Dermis microvascular lymphatic vessel endothelial cell (primary cell): ENCODE measurements at regions not wholly inside any gene's neighbourhood (a gene's known extent, or its start where the extent isn't known, plus 50 kb on each side); places are given as distances from the start of the nearest gene placed in this dataset.

Experiments used
- DNase-seq, 2 donors: peaks; one replicate each; pipeline versions ENCODE4 v3.0.0 to v3.0.0-alpha.2; 2010; ENCODE audit warnings: low read depth in 2 of 2

DNA sequence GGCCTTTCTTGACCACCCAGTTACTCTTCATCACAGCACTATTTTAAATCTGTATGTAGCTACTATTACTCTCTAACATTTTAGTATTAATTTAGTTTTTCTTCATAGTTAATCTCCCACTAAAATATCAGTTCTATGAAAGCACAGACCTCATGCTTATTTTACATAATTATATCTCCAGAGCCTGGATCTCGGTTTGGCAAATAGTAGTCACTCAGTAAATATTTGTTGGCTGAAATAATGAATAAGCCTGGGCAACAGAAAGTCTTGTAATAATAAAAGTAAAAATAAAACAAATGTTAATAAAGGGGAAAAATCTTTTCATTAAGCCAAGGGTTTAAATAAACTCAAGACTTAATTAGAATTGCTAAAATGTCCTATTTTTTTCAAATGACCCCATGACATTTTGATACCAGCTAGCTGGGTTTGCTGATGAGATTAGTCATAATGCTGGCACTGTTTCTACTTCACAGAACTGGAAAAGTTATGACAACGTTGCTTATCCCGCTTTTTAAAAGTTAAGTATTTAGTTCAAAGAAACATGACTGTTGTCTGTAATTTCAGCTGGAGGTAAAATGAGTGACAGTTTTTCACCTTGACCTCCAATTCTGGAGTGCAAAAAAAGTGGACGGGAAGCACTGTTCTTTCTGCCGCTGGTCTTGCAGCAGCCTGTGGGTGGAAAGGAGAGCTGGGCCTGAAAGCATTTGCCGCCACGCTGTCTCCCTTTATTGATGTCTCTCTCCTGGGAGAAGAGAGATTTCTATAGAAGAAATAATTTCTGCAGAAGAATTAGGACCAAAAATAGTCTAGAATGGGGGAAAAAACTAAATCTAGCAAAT lies 85.2 kb upstream of the SPATA13 start:
- DNase-seq, result peak in 1 of 2 donors; percentile 11

DNA sequence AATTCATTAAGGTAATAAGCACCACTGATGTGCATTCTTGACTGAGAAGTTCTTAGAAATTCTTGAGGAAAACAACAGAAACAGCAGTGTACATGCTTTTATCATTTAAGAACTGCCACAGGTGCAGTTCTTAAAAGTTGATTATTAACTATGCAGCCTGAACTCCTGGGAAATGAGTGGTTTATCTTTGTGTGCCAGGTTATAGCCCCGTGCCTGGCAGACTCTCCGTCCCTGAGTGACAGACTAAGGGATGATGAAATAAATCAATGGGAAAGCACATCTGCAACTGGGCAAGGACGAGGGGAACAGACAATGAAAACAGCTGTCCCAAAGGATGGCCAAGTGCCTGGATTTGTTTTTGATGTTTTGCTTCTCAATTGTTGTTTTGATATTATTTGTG lies 84.4 kb upstream of the SPATA13 start:
- DNase-seq, result peak in 1 of 2 donors; percentile 7

DNA sequence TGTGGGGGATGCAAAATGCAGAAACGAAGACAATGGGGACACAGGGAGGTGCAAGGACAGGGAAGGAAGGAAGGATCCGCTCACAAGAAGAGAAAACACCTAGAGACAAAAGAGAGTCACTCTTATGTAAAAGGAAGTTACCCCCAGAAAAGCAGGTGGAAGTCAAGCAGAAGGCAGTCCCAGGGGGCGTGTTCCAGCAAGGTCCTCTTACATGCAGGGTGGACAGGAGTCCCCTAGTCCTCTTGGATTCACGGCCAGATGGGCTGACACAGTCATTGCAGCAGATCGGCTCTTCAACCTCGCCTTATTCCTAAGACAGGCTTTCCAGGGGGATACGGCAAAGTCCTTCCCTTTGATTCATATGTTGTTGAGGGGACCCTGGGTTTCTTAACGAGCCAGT lies 83.9 kb upstream of the SPATA13 start:
- no peak for DNase-seq

DNA sequence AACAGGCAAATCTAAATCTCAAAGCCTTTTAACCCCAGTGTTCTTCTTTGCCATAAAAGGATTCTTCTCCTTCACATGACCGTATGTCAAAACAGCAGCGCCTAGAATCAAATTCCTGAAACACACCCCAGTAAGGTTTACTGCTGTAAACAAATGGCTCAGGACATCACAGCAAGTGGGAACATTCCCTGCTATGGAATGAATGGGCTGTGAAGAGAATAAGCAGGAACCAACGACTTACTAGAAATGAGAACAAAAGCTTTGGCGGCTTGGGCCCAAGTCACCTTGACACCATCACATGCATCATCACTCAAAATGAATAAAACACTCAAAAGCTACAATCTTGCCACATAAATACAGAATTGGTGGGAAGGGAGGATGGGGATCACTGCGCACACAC lies 80.4 kb upstream of the SPATA13 start:
- no peak for DNase-seq

DNA sequence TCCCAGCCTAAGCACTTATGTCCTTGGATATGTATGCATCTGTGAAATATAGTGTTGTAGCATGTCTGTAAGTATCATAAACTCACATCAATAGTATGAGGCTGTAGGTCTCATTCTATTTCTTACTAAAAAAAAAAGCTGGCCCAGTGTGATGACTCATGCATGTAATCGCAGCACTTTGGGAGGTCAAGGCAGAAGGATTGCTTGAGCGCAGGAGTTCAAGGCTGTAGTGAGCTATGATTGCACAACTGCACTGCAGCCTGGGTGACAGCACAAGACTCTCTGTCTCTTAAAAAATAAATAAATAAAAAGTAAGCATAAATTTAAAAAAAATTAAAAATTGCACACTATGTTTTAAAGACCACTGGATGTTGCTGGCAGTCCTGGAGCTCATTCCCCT lies 79.1 kb upstream of the SPATA13 start:
- DNase-seq, result no peak

DNA sequence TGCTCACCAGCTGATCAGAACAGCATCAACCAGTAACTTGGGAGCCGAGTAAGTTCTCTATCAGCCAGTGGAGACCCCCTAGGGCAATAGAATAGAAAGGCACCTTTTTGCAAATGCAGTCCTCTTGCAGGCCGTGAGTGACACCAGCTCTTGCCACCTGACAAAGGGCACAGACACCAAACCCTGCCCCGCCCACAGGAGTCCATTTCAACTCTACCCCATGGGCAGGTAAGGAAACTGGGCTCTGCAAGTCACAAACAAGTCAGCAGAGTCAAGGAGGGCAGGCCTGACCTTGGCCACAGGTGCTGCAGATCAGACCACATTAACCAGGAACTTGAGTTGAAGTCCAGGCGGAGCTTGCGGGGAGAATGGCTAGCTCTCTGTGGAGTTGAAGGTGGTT lies 77.4 kb upstream of the SPATA13 start:
- no peak for DNase-seq

DNA sequence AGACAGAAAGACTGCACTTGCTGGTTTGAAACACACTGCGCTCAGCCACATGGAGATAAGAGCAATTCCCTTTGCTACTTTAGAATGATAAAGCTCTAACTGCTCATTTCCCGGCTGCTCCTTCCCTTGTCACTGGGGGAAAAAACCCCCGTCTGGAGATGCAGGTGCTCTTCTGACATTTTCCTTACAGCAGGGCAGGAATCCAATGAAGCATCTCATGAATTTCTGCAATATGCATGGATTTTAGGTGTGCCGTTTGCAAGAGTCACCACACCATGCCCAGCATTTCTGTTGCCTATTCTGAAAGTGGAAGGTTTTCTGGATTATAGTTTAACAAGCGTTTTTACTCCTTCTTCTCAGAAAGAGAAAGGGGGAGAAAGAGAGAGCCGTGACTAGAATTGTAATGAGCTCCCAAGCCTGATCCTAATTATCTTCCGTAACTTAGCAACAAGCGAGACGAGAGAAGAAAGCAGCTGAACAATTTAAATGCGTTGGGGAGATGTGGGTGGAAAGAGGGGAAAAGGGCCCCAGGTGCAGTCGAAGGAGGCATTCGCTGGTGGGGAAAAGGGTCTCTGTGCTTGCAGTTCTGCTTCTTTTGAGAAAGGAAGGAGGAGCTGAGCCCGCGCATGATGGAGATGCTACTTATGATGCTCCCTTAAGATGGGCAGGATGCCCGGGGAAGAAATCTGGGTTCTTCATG lies 76.6 kb upstream of the SPATA13 start:
- no peak for DNase-seq

DNA sequence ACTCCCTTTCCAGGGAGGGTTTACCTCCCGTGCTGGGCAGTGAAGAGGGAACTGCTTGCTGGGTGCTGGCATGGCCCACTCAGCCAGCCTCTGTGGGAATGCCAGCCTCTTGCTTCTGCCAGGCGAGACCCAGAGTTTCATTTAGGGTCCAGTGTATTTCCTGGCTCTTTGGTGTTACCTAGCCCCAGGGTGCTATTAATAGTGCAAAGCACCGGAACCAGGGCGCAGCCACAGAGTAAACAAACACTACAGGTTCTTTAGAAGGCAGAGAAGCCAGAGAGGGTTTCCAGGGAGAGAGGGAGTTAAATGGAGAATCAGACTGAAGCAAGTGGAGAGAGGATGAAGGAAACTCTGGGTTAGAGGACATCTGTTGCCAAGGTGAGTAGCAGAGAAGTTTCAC lies 74.9 kb upstream of the SPATA13 start:
- DNase-seq, result no peak

DNA sequence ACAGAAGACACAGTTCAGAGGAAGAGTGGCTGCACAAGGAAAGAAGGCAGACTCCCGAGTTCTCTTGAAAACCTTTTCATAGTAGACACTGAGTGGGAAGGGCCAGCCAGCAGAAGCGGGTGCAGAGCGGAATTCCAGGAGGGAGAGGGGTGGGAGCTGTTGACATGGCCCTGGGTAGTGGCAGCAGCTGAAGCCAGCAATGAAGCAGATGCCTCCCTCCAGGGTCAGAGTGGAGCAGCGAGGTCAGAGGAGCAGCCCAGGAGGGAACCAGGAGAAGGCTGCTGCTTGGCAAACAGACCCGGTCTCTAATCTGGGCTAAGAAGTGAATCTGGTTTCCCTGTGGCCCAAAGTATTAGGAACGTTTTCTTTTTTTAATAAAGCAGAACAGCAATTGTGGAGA lies 73.9 kb upstream of the SPATA13 start:
- DNase-seq, result no peak

DNA sequence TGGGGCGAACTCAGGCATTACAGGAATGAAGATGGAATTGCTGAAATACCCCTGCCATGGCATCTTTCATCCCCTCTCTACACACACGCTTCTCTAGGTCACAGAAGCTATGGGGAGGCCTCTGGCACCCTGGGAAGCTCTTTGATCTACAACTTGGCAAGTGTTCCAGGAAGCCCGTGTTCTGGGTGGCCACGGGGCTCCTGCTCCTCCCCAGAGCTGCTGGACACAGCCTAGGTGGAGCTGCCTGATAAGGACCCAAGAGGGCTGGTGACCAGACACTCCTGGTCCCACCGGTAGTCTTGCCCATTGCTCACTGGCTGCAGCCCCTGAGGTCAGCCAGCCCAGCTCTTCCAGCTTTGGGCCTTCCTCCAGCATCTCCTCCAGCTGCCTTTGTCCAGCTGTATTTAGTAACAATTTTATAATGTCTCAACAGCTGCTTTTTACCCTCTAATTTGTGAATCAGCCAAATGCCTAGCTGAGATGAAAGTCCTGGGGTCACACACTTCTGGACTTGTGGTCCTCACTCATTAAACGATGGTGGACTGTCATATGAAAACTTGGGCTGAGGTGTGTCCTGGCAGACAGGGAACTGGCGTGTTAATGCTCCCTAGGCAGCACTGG lies 72.8 kb upstream of the SPATA13 start:
- DNase-seq, result no peak

DNA sequence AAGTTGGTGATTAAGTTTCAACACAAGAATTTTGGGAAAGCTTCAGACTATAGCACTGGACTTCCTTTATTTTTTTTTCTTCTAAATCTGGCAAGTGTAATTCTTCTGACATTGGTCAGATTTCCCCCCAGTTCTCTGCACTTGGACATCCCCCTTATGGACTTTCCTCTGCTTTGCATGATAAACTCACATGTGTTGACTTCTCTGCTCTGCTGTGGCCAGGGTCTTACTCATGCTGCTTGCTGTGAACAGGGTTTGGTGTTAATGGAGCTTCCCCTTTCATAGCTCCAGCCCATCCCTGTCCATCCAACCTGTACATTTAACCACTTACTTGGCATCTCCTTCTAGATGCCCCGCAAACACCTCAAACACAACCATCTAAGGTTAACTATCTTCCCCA lies 70.5 kb upstream of the SPATA13 start:
- DNase-seq, result no peak

DNA sequence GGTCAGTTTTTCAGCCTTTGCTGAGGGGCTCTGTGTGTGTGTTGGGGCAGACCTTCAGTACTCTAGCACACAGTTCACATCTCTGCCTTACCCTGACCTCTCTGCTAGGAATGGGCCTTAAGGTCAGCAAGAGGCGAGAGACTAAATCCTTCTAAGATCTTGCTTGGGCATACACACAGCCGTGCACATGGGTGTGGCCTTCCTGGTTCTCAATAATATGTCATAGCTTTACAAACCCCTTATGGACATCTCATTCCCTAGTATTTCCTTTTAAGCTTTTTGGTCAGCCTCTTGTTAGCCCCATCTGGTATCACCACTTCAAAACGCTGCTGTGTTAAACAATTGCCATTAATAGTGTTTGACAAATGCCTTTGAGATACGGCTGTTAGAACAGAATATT lies 69.4 kb upstream of the SPATA13 start:
- DNase-seq, result no peak

DNA sequence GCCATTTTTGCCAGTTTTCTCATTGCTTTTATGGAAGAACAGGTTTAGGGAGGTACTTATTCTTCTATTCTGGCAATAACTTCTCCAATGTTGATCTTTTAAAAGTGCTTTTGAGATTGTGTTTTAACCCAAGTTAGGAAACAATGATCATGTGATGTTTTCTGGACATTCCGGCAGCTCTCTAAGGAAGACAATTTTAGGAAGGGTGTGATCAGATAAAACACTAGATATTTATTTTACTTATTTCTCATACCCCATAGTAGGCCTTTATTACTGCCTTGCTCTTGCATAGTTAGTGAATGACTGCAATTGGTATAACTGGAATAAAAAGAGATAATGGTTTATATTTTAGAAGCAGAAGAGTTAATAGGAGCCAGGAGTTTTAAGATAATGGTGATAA lies 68.4 kb upstream of the SPATA13 start:
- DNase-seq, result no peak

DNA sequence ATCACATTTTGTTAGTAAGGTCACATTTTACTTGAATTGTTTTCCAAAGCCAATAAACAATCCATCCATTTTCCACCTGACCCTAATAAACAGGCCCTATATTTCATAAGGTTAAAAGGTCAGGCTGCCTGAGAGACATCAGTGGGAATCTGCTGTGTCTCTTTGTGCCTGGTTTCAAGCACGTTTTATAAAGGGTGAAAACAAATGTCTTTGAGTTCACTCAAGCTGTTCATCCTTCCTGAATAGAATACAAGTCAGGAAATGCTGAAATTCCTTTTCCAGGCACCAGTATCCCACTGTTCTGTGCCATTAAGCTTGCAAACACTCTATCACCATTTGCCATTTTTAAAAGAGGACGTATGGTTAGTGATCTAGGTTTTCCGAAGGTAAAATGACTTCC lies 67.5 kb upstream of the SPATA13 start:
- DNase-seq, result no peak

DNA sequence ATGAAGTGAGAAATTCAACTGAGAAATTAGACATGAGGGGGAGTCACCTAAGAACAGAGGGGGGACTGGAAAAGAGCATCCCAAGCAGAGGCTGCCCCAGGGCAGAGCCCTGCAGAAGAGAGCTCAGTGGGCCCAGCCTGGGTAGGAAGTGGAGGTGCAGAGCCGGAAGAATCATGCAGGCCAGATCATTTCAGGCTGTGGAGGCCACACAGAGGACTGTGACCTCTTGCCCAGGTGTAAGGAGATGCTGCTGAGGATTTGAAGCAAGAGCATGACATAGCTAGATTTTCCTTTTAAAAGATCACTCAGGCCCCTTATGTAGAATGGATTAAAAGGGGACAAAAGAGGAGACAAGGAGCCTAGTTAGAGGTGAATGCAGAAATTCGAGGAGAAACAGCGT lies 63.9 kb upstream of the SPATA13 start:
- no peak for DNase-seq

DNA sequence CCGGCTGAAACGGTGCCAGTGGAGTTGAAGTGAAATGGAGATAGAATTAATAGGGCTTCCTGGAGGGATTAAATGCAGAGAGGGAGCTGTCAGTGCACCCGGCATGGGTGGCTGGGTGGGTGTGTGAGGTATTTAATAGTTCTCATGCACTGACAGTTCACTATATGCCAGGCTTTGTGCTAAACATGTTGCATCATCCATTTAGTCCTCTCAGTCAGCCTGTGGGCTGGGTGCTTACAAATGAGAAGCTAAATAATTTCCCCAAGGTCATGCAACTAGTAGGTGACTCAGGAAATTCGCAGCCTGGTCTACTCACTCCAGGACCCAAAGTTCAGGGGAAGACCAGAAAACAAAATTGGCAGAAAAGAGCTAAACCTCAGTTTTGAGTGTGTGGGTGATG lies 63.5 kb upstream of the SPATA13 start:
- DNase-seq, result no peak

DNA sequence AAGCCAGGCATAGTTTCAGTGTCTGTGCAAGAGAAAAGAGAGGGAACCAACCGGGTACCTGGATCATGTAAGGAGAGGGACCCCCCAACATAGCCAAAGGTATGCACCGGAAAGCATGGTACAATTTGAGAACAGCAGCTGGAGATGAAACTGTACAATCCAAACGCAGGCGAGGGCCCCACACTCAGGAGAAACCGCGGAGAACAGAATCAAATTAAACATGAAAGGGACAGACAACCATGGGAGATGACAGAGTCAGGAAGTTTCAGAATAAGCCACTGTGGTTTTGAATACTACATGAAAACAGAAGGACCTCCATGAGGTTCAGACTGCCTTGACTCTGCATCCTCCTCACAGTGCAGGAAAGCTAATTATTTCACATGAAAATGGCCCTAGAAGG lies 62.9 kb upstream of the SPATA13 start:
- DNase-seq, result no peak

DNA sequence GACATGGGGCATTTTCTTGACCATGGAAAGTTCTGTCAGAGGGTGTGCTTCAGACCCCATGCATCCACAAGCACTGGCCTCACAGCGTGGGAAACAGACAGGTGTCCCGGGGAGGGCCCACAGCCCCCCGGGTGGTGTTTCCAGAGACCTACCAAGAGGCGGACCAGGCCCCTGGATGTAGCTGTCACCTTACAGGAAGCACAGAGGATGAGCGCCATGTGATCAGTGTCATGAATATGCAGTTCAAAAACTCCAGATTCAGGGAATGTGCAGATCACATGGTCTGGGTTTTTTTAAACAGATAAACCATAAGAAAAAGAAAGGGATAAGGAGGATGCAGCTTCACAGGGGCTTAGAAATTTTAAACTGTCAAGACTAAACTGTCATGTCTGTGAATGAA lies 61.0 kb upstream of the SPATA13 start:
- no peak for DNase-seq

DNA sequence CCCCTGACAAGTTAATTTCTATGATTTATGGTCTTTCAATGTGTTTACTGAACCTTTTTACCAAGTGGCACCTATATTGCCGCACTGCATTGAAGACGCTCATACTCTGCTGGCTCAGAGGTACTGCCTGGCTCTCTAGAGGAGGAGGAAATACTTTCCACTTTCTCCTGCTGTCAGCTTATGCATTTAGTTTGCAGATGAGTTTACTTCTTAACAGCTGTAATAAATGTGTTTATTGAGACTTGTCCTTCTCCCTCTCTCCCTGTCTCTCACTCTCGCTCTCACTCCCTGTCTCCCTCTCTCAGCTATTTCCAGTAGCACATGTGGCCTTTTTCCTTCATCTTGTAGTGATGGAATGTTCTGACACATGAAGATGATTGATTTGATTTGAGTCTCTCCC lies 60.3 kb upstream of the SPATA13 start:
- no peak for DNase-seq

DNA sequence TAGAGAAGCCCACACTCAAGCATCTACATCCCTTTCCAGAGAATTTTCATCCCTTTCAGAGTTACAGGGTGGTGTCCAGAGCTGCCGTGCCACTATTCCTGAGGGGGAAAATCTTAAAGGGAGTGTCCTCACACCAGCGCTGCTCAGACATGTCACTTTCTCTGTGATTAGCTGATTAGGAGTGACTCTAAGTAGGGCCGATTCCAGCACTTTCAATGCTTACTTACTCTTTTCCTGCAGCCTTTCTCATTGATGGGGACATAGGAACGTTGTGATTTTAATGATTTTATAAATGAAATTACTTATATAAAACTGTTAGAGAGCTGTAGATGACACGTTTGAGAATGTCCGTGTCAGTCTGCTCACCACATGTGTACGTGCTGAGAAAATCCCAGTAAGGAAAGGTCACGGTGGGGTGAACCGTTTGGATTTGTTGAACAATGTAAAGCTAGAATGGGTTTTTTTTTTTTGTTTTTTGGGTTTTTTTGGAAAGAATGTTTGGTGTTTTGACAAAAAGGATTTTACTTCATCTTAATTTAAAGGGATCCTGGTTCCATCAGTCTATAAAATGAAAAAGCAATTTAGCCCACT lies 56.6 kb upstream of the SPATA13 start:
- no peak for DNase-seq

DNA sequence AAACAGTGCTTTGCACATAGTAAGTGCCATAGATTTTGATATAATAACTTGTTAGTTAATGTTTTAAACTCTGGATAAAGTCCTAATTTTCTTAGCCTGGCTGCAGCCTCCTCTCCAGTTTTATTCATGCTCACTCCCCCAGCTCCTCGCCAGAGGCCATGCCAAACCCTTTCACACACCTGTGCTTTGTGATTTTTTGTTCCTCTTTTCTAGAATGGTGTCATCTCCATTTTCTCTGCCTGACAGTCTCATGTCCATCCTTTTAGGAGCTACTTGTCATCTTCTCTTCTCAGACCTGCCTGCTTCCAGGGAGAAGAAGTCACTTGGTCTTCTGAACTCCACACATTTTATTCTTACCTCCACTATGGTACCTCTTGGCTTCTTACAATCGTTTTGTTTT lies 55.8 kb upstream of the SPATA13 start:
- no peak for DNase-seq

DNA sequence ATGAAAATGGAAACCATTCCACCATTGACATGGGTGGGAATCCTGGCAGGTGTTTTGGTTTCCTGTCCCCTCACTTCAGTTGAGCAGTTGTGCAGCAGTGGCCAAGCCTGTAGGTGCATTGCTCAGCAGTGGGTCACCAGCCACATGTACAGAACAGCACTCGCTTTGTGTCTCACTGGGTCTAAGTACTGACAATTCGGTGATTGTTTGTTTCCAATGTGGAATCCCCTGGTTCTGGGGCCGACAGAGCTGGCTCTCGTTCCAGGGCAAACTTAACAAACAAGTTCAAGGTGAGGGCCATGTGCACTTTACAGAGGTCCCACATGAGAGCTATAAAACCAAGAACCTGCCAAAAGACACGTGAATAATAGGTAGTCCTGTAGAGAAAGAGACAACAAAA lies 54.1 kb upstream of the SPATA13 start:
- no peak for DNase-seq
